Muscle of leg (tissue), 3 donors: ENCODE measurements at regions not wholly inside any gene's neighbourhood (a gene's known extent, or its start where the extent isn't known, plus 50 kb on each side); places are given as distances from the start of the nearest gene placed in this dataset.

ENCODE experiments used
- DNase-seq: peaks from one replicate; pipeline ENCODE4 v3.0.0; 2013
- H3K27ac ChIP-seq: one replicate; pipeline ENCODE4 v1.5.1; 2013; ENCODE audit warnings: mild to moderate bottlenecking, low read length, control low read depth
- H3K27me3 ChIP-seq: one replicate; pipeline ENCODE4 v1.6.1; 2013; ENCODE audit warnings: low read length; ENCODE audit not compliant: control insufficient read depth, insufficient read depth
- H3K36me3 ChIP-seq: one replicate; pipeline ENCODE4 v1.6.1; 2013; ENCODE audit warnings: low read length; ENCODE audit not compliant: control insufficient read depth, insufficient read depth
- H3K4me1 ChIP-seq: one replicate; pipeline ENCODE4 v1.6.1; 2013; ENCODE audit warnings: low read length; ENCODE audit not compliant: control insufficient read depth, insufficient read depth
- H3K4me3 ChIP-seq: one replicate; pipeline ENCODE4 v1.5.1; 2013; ENCODE audit warnings: low read length, control low read depth
- H3K9me3 ChIP-seq: replicated peaks from 2 replicates; pipeline ENCODE4 v1.6.1; 2013; ENCODE audit warnings: low read depth, low read length; ENCODE audit not compliant: control insufficient read depth
- WGBS: methylation state at CpG from one replicate; pipeline ENCODE4 v1.1.5; 2013; ENCODE audit warnings: missing lambda C conversion rate; ENCODE audit not compliant: insufficient coverage; 5-methylcytosine and 5-hydroxymethylcytosine counted together

GRCh38 chr3:177300039-177300833 lies 103.0 kb upstream of the TBL1XR1 start:
- Histone ChIP-seq H3K4me1 (peaks cover 10% of the 10 kb centered on the region), H3K4me3 (no peak overlapping the region), H3K27me3 (no peaks in the 10 kb centered on the region), H3K36me3 (no peaks in the 10 kb centered on the region), H3K27ac (peak overlapping the region; percentile 83), H3K9me3 (no peaks in the 10 kb centered on the region)
- peak; percentile 75 for DNase-seq
- 24% methylated on average over 3 of the region's 12 CpGs for whole genome bisulfite sequencing

- 100% methylated on average over 1 of the region's 2 CpGs for WGBS
- Histone ChIP-seq H3K36me3 (no peaks in the 10 kb centered on the region), H3K4me1 (peaks cover 10% of the 10 kb centered on the region), H3K9me3 (no peaks in the 10 kb centered on the region), H3K27ac (peak overlapping the region; percentile 83), H3K27me3 (no peaks in the 10 kb centered on the region), H3K4me3 (no peak overlapping the region)
- DNase-seq: no peak
These were observed 103.6 kb upstream of the TBL1XR1 start for GRCh38 chr3:177300842-177301241.

GRCh38 chr3:177306252-177306651 lies 109.0 kb upstream of the TBL1XR1 start:
- no CpG with 5 or more reads among the region's 2 CpGs for WGBS
- no peak for DNase-seq
- Histone ChIP-seq H3K4me3 (no peak overlapping the region), H3K4me1 (no peaks in the 10 kb centered on the region), H3K9me3 (peaks cover 7% of the 10 kb centered on the region), H3K27me3 (no peaks in the 10 kb centered on the region), H3K36me3 (no peaks in the 10 kb centered on the region), H3K27ac (no peak overlapping the region)

GRCh38 chr3:177307391-177307790 lies 110.1 kb upstream of the TBL1XR1 start:
- Histone ChIP-seq H3K27me3 (no peaks in the 10 kb centered on the region), H3K4me3 (no peak overlapping the region), H3K27ac (no peak overlapping the region), H3K9me3 (peaks cover 7% of the 10 kb centered on the region), H3K36me3 (no peaks in the 10 kb centered on the region), H3K4me1 (no peaks in the 10 kb centered on the region)
- whole genome bisulfite sequencing: 100% methylated on average over 1 of the region's 4 CpGs
- DNase-seq: peak; percentile 42

GRCh38 chr3:177307826-177308225 lies 110.5 kb upstream of the TBL1XR1 start:
- Histone ChIP-seq H3K9me3 (peaks cover 7% of the 10 kb centered on the region), H3K4me3 (no peak overlapping the region), H3K4me1 (no peaks in the 10 kb centered on the region), H3K36me3 (no peaks in the 10 kb centered on the region), H3K27me3 (no peaks in the 10 kb centered on the region), H3K27ac (no peak overlapping the region)
- no CpG with 5 or more reads among the region's 5 CpGs for WGBS
- peak; percentile 75 for DNase-seq

- peaks cover 7% of the 10 kb centered on the region for H3K9me3 ChIP-seq
- no peaks in the 10 kb centered on the region for H3K36me3 ChIP-seq
- H3K27ac ChIP-seq: peak overlapping the region; percentile 5
- DNase-seq: peak; percentile 73
- H3K4me1 ChIP-seq: no peaks in the 10 kb centered on the region
- no peaks in the 10 kb centered on the region for H3K27me3 ChIP-seq
- 53% methylated on average over 2 of the region's 5 CpGs for WGBS
- H3K4me3 ChIP-seq: no peak overlapping the region
These were observed 111.0 kb upstream of the TBL1XR1 start for GRCh38 chr3:177308286-177308685.

- Histone ChIP-seq H3K4me3 (no peak overlapping the region), H3K27ac (peak overlapping the region; percentile 10), H3K36me3 (no peaks in the 10 kb centered on the region), H3K9me3 (peaks cover 7% of the 10 kb centered on the region), H3K27me3 (no peaks in the 10 kb centered on the region), H3K4me1 (no peaks in the 10 kb centered on the region)
- WGBS: no CpG with 5 or more reads among the region's 3 CpGs
- DNase-seq: no peak
These were observed 111.6 kb upstream of the TBL1XR1 start for GRCh38 chr3:177308911-177309310.

- Histone ChIP-seq H3K4me1 (no peaks in the 10 kb centered on the region), H3K27me3 (no peaks in the 10 kb centered on the region), H3K36me3 (no peaks in the 10 kb centered on the region), H3K4me3 (no peak overlapping the region), H3K9me3 (peaks cover 7% of the 10 kb centered on the region), H3K27ac (no peak overlapping the region)
- no peak for DNase-seq
- 80% methylated on average over 5 of the region's 5 CpGs for WGBS
These were observed 115.2 kb upstream of the TBL1XR1 start for GRCh38 chr3:177312491-177312890.

- Histone ChIP-seq H3K27me3 (no peaks in the 10 kb centered on the region), H3K27ac (no peak overlapping the region), H3K4me1 (no peaks in the 10 kb centered on the region), H3K9me3 (peaks cover 5% of the 10 kb centered on the region), H3K4me3 (no peak overlapping the region), H3K36me3 (no peaks in the 10 kb centered on the region)
- no peak for DNase-seq
- 100% methylated on average over 1 of the region's 3 CpGs for WGBS
These were observed 117.6 kb upstream of the TBL1XR1 start for GRCh38 chr3:177314897-177315296.

GRCh38 chr3:177317247-177317646 lies 120.0 kb upstream of the TBL1XR1 start:
- peaks cover 2% of the 10 kb centered on the region for H3K4me1 ChIP-seq
- no CpG with 5 or more reads among the region's 2 CpGs for WGBS
- H3K27me3 ChIP-seq: no peaks in the 10 kb centered on the region
- H3K4me3 ChIP-seq: no peak overlapping the region
- no peaks in the 10 kb centered on the region for H3K36me3 ChIP-seq
- no peak overlapping the region for H3K27ac ChIP-seq
- no peaks in the 10 kb centered on the region for H3K9me3 ChIP-seq
- DNase-seq: no peak
